WI38 (cell line): ENCODE measurements at regions not wholly inside any gene's neighbourhood (a gene's known extent, or its start where the extent isn't known, plus 50 kb on each side); places are given as distances from the start of the nearest gene placed in this dataset.
"Not testable (repeated sequence)": the region's sequence is repeated elsewhere in the genome, so short reads cannot be mapped to it uniquely, and the experiment has no call there.

ENCODE experiments used
- H3K4me3 ChIP-seq: 2 replicates; pipeline ENCODE4 v1.5.1; 2011; ENCODE audit warnings: low read depth, mild to moderate bottlenecking, control low read depth, low read length
- TF ChIP-seq, protein P1 (sequence below): IDR thresholded peaks from 2 replicates; pipeline ENCODE4 v1.5.1; 2012; ENCODE audit warnings: low read depth, mild to moderate bottlenecking, control low read depth, low read length

- H3K4me3 ChIP-seq: no peak overlapping the region
- TF ChIP-seq, protein P1, sequence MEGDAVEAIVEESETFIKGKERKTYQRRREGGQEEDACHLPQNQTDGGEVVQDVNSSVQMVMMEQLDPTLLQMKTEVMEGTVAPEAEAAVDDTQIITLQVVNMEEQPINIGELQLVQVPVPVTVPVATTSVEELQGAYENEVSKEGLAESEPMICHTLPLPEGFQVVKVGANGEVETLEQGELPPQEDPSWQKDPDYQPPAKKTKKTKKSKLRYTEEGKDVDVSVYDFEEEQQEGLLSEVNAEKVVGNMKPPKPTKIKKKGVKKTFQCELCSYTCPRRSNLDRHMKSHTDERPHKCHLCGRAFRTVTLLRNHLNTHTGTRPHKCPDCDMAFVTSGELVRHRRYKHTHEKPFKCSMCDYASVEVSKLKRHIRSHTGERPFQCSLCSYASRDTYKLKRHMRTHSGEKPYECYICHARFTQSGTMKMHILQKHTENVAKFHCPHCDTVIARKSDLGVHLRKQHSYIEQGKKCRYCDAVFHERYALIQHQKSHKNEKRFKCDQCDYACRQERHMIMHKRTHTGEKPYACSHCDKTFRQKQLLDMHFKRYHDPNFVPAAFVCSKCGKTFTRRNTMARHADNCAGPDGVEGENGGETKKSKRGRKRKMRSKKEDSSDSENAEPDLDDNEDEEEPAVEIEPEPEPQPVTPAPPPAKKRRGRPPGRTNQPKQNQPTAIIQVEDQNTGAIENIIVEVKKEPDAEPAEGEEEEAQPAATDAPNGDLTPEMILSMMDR: no peak
Observed at GRCh38 chr16:61465285-61465684, 571.0 kb downstream of the CDH8 start.

GRCh38 chr16:61460020-61460419 lies 576.2 kb downstream of the CDH8 start:
- TF ChIP-seq, protein P1: no peak
- no peak overlapping the region for H3K4me3 ChIP-seq

GRCh38 chr16:61435346-61435745 lies 600.9 kb downstream of the CDH8 start:
- no peak overlapping the region for H3K4me3 ChIP-seq
- TF ChIP-seq, protein P1: no peak

DNA sequence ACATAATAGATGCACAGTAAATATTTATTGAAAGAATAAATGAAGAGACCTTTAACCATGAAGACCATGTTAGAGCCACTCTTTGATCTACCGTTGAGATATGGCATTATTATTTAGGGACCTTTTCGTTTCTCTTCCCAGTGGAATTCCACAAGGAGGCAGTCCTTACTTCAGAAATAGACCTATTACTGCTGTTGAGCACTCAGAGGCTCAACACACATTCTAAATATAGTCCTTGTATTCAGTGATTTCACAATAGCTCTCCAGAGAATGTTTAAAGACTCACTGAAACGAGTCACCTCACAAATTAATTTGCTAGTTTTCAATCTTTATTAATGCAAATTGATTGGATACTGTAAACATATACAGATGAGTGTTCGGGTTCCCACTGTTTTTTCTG lies 603.8 kb downstream of the CDH8 start:
- H3K4me3 ChIP-seq: no peak overlapping the region
- TF ChIP-seq, protein P1: no peak

DNA sequence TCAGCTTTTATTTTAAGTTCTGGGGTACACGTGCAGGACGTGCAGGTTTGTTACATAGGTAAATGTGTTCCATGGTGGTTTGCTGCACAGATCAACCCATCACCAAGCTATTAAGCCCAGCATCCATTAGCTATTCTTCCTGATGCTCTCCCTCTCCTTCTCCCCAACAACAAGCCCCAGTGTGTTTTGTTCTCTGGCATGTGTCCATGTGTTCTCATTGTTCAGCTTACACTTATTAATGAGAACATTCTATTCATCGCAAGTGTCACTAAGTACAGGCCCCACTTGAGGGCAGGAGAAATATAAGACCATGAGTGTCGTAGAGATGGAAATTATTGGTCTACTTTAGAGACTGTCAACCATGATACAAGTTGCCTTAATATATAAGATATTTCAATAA lies 615.1 kb downstream of the CDH8 start:
- TF ChIP-seq, protein P1: no peak
- H3K4me3 ChIP-seq: no peak overlapping the region

DNA sequence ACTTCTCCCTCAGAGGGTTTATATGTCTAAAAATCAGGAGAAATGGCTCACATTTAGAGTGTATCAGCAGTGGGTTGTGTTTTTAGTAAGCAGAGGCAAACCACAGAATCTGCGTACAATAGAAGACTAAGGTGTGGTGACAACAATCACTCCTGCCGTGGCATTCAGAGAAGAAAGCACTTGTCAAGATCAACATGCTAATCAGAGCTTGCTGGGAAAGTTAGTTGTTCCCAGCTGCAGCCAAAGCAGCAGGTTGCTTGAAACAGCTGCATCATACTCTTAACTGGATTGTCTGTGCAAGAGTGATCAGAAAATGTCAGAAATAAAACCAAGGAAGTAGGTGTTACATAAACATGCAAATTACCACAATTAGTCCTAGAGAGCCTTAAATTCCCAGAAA lies 616.4 kb downstream of the CDH8 start:
- no peak overlapping the region for H3K4me3 ChIP-seq
- TF ChIP-seq, protein P1: no peak

DNA sequence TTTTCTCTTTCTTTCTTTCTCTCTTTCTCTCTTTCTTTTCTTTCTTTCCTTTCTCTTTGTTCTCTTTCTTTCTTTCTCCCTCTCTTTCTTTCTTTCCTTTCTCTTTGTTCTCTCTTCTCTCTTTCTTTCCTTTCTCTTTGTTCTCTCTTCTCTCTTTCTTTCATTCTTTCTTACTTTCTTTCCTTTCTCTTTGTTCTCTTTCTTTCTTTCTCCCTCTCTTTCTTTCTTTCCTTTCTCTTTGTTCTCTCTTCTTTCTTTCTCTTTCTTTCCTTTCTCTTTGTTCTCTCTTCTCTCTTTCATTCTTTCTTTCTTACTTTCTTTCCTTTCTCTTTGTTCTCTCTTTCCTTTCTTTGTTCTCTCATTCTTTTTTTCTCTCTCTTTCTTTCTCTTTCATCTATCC lies 617.4 kb downstream of the CDH8 start:
- H3K4me3 ChIP-seq: not testable (repeated sequence)

DNA sequence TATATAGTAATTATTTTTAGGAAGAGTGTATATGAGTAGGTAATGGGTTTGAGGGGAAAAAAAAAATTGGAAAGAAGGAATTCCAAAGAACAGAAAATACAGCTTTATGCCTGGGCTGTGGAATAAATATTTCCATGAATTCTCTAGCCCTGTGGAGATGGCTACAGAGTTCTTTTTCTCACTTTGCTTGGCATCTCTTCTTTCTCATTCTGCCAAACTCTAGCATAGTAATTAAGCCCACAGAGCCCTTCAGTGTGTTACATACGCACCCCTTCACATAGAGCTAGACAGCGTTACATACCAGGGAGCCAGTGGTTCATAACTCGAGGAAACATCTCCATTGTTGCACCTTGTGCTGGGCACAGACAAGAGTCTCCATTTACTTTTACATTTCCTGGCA lies 621.1 kb downstream of the CDH8 start:
- TF ChIP-seq, protein P1: no peak
- H3K4me3 ChIP-seq: no peak overlapping the region
